GM12801 (cell line): ENCODE measurements at regions not wholly inside any gene's neighbourhood (a gene's known extent, or its start where the extent isn't known, plus 50 kb on each side); places are given as distances from the start of the nearest gene placed in this dataset.

Experiments used
- TF ChIP-seq, protein P1 (sequence below): IDR thresholded peaks from one replicate; pipeline ENCODE4 v1.5.1; 2011; ENCODE audit warnings: control low read depth; ENCODE audit not compliant: insufficient read length; ENCODE audit errors: extremely low read depth

DNA sequence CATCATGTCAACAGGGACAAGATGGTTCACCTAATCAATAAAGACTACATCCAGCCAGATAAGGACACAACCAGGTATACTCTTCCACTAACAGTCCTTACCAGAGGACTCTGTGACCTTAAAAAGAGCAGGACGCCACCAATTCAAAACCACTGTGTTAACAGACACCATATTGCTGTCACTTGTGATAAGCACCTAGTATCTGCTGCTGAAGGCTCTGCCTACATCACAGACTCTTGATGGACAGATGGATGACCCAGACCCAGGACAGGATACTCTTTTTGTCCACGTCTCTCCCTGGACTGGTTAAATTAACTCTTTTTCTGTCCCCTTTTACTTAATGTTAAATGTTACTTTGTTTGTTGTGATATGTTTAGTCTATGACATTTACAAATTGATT lies 586.2 kb upstream of the AGA start:
- TF ChIP-seq, protein P1, sequence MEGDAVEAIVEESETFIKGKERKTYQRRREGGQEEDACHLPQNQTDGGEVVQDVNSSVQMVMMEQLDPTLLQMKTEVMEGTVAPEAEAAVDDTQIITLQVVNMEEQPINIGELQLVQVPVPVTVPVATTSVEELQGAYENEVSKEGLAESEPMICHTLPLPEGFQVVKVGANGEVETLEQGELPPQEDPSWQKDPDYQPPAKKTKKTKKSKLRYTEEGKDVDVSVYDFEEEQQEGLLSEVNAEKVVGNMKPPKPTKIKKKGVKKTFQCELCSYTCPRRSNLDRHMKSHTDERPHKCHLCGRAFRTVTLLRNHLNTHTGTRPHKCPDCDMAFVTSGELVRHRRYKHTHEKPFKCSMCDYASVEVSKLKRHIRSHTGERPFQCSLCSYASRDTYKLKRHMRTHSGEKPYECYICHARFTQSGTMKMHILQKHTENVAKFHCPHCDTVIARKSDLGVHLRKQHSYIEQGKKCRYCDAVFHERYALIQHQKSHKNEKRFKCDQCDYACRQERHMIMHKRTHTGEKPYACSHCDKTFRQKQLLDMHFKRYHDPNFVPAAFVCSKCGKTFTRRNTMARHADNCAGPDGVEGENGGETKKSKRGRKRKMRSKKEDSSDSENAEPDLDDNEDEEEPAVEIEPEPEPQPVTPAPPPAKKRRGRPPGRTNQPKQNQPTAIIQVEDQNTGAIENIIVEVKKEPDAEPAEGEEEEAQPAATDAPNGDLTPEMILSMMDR = no peak

DNA sequence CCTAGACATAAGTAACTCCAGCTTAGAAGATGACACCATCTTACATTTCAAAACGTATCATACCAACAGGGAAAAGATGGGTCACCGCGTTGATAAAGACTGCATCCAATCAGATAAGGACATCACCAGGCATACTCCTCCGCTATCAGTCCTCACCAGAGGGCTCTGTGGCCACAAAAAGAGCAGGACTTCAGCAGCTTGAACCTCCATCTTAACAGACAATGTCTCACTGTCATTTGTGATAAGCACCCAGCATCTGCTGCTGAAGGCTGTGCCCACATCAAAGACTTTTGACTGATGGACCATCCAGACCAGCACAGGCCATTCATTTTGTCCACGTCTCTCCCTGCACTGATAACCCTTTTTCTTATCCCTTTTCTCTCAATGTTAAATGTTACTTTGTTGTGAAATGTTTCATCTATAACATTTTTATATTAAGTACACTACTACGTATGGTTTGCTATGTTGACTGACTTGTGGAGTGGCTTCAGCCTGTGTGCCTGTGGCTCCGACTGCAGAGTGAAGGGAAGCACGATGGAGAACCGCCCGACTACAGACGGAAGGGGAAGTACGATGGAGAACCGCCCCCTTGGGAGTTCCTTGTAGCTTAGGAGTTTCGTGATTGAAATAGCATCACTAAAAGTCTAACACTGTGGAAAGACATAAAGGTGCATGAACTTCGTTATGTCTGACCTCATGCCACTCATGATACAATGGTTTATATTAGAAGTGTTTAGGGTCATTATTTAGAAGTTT lies 595.4 kb upstream of the AGA start:
- TF ChIP-seq, protein P1 = no peak

- TF ChIP-seq, protein P1 = no peak
Measured at GRCh38 chr4:178056996-178057395, 614.8 kb upstream of the AGA start.

DNA sequence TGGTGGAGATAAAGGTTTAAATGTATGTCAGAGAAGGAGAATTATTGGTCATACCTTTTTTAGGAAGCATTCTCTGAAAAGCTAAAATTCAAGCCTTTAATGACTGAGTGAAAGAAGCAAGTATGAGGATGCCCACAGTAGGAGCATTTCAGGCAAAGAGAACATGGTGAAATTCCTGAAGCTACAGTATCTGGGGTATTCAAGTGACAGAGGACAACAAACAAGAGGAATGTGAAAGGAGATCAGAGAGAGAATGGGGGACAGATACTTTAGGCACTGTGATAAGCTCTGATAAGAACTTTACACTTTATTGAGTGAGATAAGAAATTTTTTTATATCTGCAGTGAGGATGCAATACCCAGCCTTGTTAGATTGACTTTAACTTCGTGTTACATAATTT lies 621.3 kb upstream of the AGA start:
- TF ChIP-seq, protein P1 = no peak

GRCh38 chr4:178066338-178066941 lies 624.2 kb upstream of the AGA start:
- TF ChIP-seq, protein P1 = no peak

DNA sequence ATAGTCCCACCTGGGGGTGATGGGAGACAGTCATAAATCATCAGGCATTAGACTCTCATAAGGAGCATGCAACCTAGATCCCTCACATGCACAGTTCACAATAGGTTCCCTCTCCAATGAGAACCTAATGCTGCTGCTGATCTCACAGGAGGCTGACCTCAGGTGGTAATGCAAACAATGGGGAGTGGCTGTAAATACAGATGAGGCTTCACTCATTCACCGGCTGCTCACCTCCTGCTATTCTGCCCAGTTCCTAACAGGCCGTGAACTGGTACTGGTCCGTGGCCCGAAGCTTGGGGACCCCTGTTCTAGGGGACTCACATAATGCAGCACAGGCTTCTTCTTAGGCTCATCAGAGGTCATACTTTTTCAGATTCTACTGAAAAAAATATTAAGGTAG lies 625.9 kb upstream of the AGA start:
- TF ChIP-seq, protein P1 = no peak

GRCh38 chr4:178070163-178070562 lies 627.9 kb upstream of the AGA start:
- TF ChIP-seq, protein P1 = no peak
